HG03139 (cell line): ENCODE measurements at regions not wholly inside any gene's neighbourhood (a gene's known extent, or its start where the extent isn't known, plus 50 kb on each side); places are given as distances from the start of the nearest gene placed in this dataset.

Source experiments
- ATAC-seq: cut with Tn5 transposase; IDR thresholded peaks from one replicate; pipeline ENCODE4 v1.9.1; 2021; ENCODE audit not compliant: unreplicated experiment

GRCh38 chr1:187234706-187235105 is 406.0 kb downstream of the PLA2G4A start:
- ATAC-seq = no peak

- no peak for ATAC-seq
Observed at GRCh38 chr1:187236199-187236598, 407.4 kb downstream of the PLA2G4A start.

- no peak for ATAC-seq
Observed at GRCh38 chr1:187236676-187237075, 407.9 kb downstream of the PLA2G4A start.

GRCh38 chr1:187237542-187237941 is 408.8 kb downstream of the PLA2G4A start:
- no peak for ATAC-seq

- ATAC-seq = no peak
Observed at GRCh38 chr1:187241971-187242370, 413.2 kb downstream of the PLA2G4A start.

- ATAC-seq = no peak
Observed at GRCh38 chr1:187244623-187245022, 415.9 kb downstream of the PLA2G4A start.

- no peak for ATAC-seq
Observed at GRCh38 chr1:187245201-187245600, 416.5 kb downstream of the PLA2G4A start.

- no peak for ATAC-seq
Observed at GRCh38 chr1:187249196-187249595, 420.4 kb downstream of the PLA2G4A start.

- ATAC-seq = no peak
Observed at GRCh38 chr1:187252923-187253322, 424.2 kb downstream of the PLA2G4A start.

GRCh38 chr1:187257476-187257875 is 428.7 kb downstream of the PLA2G4A start:
- ATAC-seq = no peak

- no peak for ATAC-seq
Observed at GRCh38 chr1:187261637-187262036, 432.9 kb downstream of the PLA2G4A start.

GRCh38 chr1:187262731-187263130 is 434.0 kb downstream of the PLA2G4A start:
- no peak for ATAC-seq

- ATAC-seq = no peak
Observed at GRCh38 chr1:187264995-187265602, 436.4 kb downstream of the PLA2G4A start.

- no peak for ATAC-seq
Observed at GRCh38 chr1:187266051-187266450, 437.3 kb downstream of the PLA2G4A start.

- no peak for ATAC-seq
Observed at GRCh38 chr1:187267827-187268226, 439.1 kb downstream of the PLA2G4A start.

GRCh38 chr1:187270256-187270655 is 441.5 kb downstream of the PLA2G4A start:
- ATAC-seq = no peak

- no peak for ATAC-seq
Observed at GRCh38 chr1:187275346-187275745, 446.6 kb downstream of the PLA2G4A start.

- ATAC-seq = no peak
Observed at GRCh38 chr1:187275985-187276575, 447.3 kb downstream of the PLA2G4A start.

GRCh38 chr1:187276677-187277076 is 447.9 kb downstream of the PLA2G4A start:
- no peak for ATAC-seq

GRCh38 chr1:187280031-187280430 is 451.3 kb downstream of the PLA2G4A start:
- no peak for ATAC-seq

GRCh38 chr1:187281085-187281484 is 452.3 kb downstream of the PLA2G4A start:
- no peak for ATAC-seq

- no peak for ATAC-seq
Observed at GRCh38 chr1:187283984-187284383, 455.2 kb downstream of the PLA2G4A start.
